Heart right ventricle (tissue), 16 donors: ENCODE measurements at regions not wholly inside any gene's neighbourhood (a gene's known extent, or its start where the extent isn't known, plus 50 kb on each side); places are given as distances from the start of the nearest gene placed in this dataset.
"Not testable (repeated sequence)": the region's sequence is repeated elsewhere in the genome, so short reads cannot be mapped to it uniquely, and the experiment has no call there.

Experiments
- ATAC-seq, 8 donors: fragments of 200-7000 bp; cut with Tn5 transposase; one replicate each; pipeline ENCODE4 v1.9.1; 2020; ENCODE audit warnings: mild to moderate bottlenecking in 8 of 8, moderate library complexity in 8 of 8, moderate number of reproducible peaks in 1 of 8
- DNase-seq, 2 donors: peaks; one replicate each; pipeline ENCODE4 v3.0.0-alpha.2; 2020
- H3K27ac ChIP-seq, 10 donors: fragments of 200-600 bp; sonication (generic) in 2 of 10; one replicate each; pipeline versions ENCODE4 v1.5.0 to v1.8.0; 2020 to 2022; ENCODE audit warnings: mild to moderate bottlenecking in 3 of 10
- H3K27me3 ChIP-seq, 7 donors: fragments of 200-600 bp; one replicate each; pipeline ENCODE4 v1.8.0; 2021 to 2022; ENCODE audit warnings: mild to moderate bottlenecking in 2 of 7
- H3K36me3 ChIP-seq, 9 donors: fragments of 200-600 bp; sonication (generic) in 1 of 9; one replicate each; pipeline versions ENCODE4 v1.5.0 to v1.8.0; 2020 to 2022; ENCODE audit warnings: mild to moderate bottlenecking in 2 of 9
- H3K4me1 ChIP-seq, 9 donors: fragments of 200-600 bp; sonication (generic) in 1 of 9; one replicate each; pipeline versions ENCODE4 v1.5.0 to v1.8.0; 2020 to 2022; ENCODE audit warnings: mild to moderate bottlenecking in 4 of 9
- H3K4me3 ChIP-seq, 10 donors: fragments of 200-600 bp; sonication (generic) in 2 of 10; one replicate each; pipeline versions ENCODE4 v1.5.0 to v1.8.0; 2020 to 2022; ENCODE audit warnings: mild to moderate bottlenecking in 7 of 10, moderate library complexity in 2 of 10
- H3K9me3 ChIP-seq, 11 donors: fragments of 200-600 bp in 10 of 11; sonication (generic) in 2 of 11; one replicate each; pipeline versions ENCODE4 v1.5.0 to v1.8.0; 2013 to 2022; ENCODE audit warnings: mild to moderate bottlenecking in 2 of 11, control low read depth in 1 of 11, moderate library complexity in 1 of 11
- CTCF ChIP-seq, 9 donors: fragments of 200-600 bp; sonication (generic) in 2 of 9; IDR thresholded peaks; one replicate each; pipeline versions ENCODE4 v1.5.0 to v1.8.0; 2021 to 2022; ENCODE audit warnings: antibody characterized with exemption in 9 of 9, mild to moderate bottlenecking in 5 of 9, moderate library complexity in 1 of 9
- WGBS, 2 donors: extraction: QIAGEN DNeasy Blood & Tissue Kit; methylation state at CpG; one replicate each; pipeline ENCODE4 v1.1.7; 2013; ENCODE audit warnings: inconsistent platforms in 1 of 2; 5-methylcytosine and 5-hydroxymethylcytosine counted together
- intact Hi-C, 10 donors: fragments of 100-400 bp; cut with DNase I; formaldehyde crosslinking; loops; one replicate each; pipeline versions ENCODE4 v1.11.1 to v1.14.2; 2022
- donor health status: Arrhythmogenic right ventricular cardiomyopathy.
- donor health status: ischemic (EF 13 %, LVEDD 7.1; RV severe dilation, severe dysfunction).
- donor health status: healthy with polysubstance abuse.
- donor health status: DM: no; HTN: yes; CAD: no.
- donor health status: DM: no; HTN: no; CAD: no.
- donor health status: ischemic (EF 25% LVEDD 6.9; RV normal size, moderate dysfunction).
- donor health status: ischemic (EF 25% LVEDD 5.7; RV mildly dilated, moderate dysfunction).
- donor health status: healthy.
- donor health status: DM: yes; HTN: yes; CAD: no.
- donor health status: Ischemic cardiomyopathy.
- donor health status: ischemic (EF 35%, LVEDD 5.7; RV mildly dilated, moderate dysfunction).
- donor health status: nonischemic (EF 11% LVEDD 7.7; RV severe dilation, severe dysfunction).
- donor health status: DM: yes; HTN: yes; CAD: no.
- donor health status: PGD.
- donor health status: ischemic (EF 29% LVEDD 5.4; RV normal size, mild dysfunction).
- donor health status: nonischemic (EF 23%, LVEDD 6.1; RV moderate dilation, normal function).

GRCh38 chr12:87201598-87201997 lies 827.6 kb downstream of the C12orf50 start:
- no peaks in the 10 kb centered on the region for H3K36me3 ChIP-seq
- peak overlapping the region in 1 of 10 donors; percentile 4 for H3K27ac ChIP-seq
- TF ChIP-seq CTCF (IDR thresholded peaks at IDR 0.05) = no peak
- H3K4me3 ChIP-seq = no peak overlapping the region
- H3K9me3 ChIP-seq = peaks cover 0 to 33% (median under 1%) of the 10 kb centered on the region in 11 donors
- peaks cover 0 to 7% (median 0%) of the 10 kb centered on the region in 9 donors for H3K4me1 ChIP-seq
- ATAC-seq (peak in 3 of 8 donors; percentile 71 to 76 (median 71)), DNase-seq (no peak)
- no peaks in the 10 kb centered on the region for H3K27me3 ChIP-seq
- intact Hi-C loops = no loop called here

- Histone ChIP-seq H3K4me3 (no peak overlapping the region), H3K27me3 (no peaks in the 10 kb centered on the region), H3K9me3 (peaks cover 0 to 24% (median 0%) of the 10 kb centered on the region in 11 donors), H3K36me3 (no peaks in the 10 kb centered on the region), H3K4me1 (peaks cover 0 to 7% (median 0%) of the 10 kb centered on the region in 9 donors), H3K27ac (no peak overlapping the region)
- no peak for TF ChIP-seq CTCF (IDR thresholded peaks at IDR 0.05)
- ATAC-seq (peak in 5 of 8 donors; percentile 40 to 68 (median 61)), DNase-seq (no peak)
- intact Hi-C loops = no loop called here
- WGBS, 2 donors = 44 to 63% methylated on average over 1 of the region's 1 CpG
Measured at GRCh38 chr12:87200289-87200979, 828.8 kb downstream of the C12orf50 start.

GRCh38 chr12:87198181-87198580 lies 831.0 kb downstream of the C12orf50 start:
- Histone ChIP-seq H3K4me1 (peaks cover 0 to 7% (median 0%) of the 10 kb centered on the region in 9 donors), H3K9me3 (peaks cover 0 to 5% (median 0%) of the 10 kb centered on the region in 11 donors), H3K27me3 (no peaks in the 10 kb centered on the region), H3K4me3 (no peak overlapping the region), H3K36me3 (no peaks in the 10 kb centered on the region), H3K27ac (no peak overlapping the region)
- intact Hi-C loops = no loop called here
- WGBS, 2 donors = 91 to 98% methylated on average over 1 of the region's 1 CpG
- TF ChIP-seq CTCF (IDR thresholded peaks at IDR 0.05) = no peak
- no peak for DNase-seq
- no peak for ATAC-seq

GRCh38 chr12:87196321-87196720 lies 832.9 kb downstream of the C12orf50 start:
- ATAC-seq (no peak), DNase-seq (no peak)
- H3K27me3 ChIP-seq = no peaks in the 10 kb centered on the region
- H3K4me3 ChIP-seq = no peak overlapping the region
- no peaks in the 10 kb centered on the region for H3K36me3 ChIP-seq
- no peak for TF ChIP-seq CTCF (IDR thresholded peaks at IDR 0.05)
- 36 to 61% methylated on average over 2 of the region's 2 CpGs for WGBS, 2 donors
- H3K27ac ChIP-seq = no peak overlapping the region
- peaks cover 0 to 3% (median 0%) of the 10 kb centered on the region in 11 donors for H3K9me3 ChIP-seq
- intact Hi-C loops = no loop called here
- H3K4me1 ChIP-seq = peaks cover 0 to 7% (median 0%) of the 10 kb centered on the region in 9 donors

- H3K36me3 ChIP-seq, H3K4me3 ChIP-seq, H3K27ac ChIP-seq, intact Hi-C loops, H3K4me1 ChIP-seq, ATAC-seq, DNase-seq, H3K27me3 ChIP-seq: not testable (repeated sequence)
- H3K9me3 ChIP-seq = peaks cover 0 to 13% (median 0%) of the 10 kb centered on the region in 11 donors
Measured at GRCh38 chr12:87194389-87194788, 834.8 kb downstream of the C12orf50 start.
